GM23248 (cell line): ENCODE measurements at regions not wholly inside any gene's neighbourhood (a gene's known extent, or its start where the extent isn't known, plus 50 kb on each side); places are given as distances from the start of the nearest gene placed in this dataset.

Source experiments
- EZH2 ChIP-seq: fragments of 200-600 bp; sonication (generic); IDR thresholded peaks from 2 replicates; pipeline ENCODE4 v1.6.1; 2018; ENCODE audit warnings: antibody characterized with exemption, mild to moderate bottlenecking; ENCODE audit not compliant: insufficient read depth, poor library complexity, severe bottlenecking
- EZH2phosphoT487 ChIP-seq: fragments of 200-600 bp; sonication (generic); IDR thresholded peaks from 2 replicates; pipeline ENCODE4 v1.6.1; 2018; ENCODE audit warnings: antibody characterized with exemption, moderate library complexity, mild to moderate bottlenecking, low read depth; ENCODE audit not compliant: insufficient read depth

GRCh38 chr2:780581-780980 is 103.4 kb upstream of the TMEM18 start:
- no peak for TF ChIP-seq EZH2
- no peak for TF ChIP-seq EZH2phosphoT487
